ENCODE measurements at regions not wholly inside any gene's neighbourhood (a gene's known extent, or its start where the extent isn't known, plus 50 kb on each side); places are given as distances from the start of the nearest gene placed in this dataset.

- TF ChIP-seq CTCF (IDR thresholded peaks at IDR 0.05) = no peak
- Histone ChIP-seq H3K9me3 (no peaks in the 10 kb centered on the region), H3K36me3 (ENCODE audit: insufficient read depth in 1 of 2, low read depth in 1 of 2) (peaks cover 0 to 3% of the 10 kb centered on the region in 2 donors), H3K4me1 (no peaks in the 10 kb centered on the region), H3K4me3 (no peak overlapping the region), H3K27me3 (ENCODE audit: insufficient read depth in 3 of 3, low read length in 2 of 3) (peaks cover 0 to 3% (median 0%) of the 10 kb centered on the region in 3 donors), H3K27ac (no peak overlapping the region)
- ATAC-seq (no peak), DNase-seq (no peak)
- intact Hi-C loops (cut with DNase I) = no loop called here
Observed at GRCh38 chr1:88186911-88187310, 497.2 kb upstream of the PKN2 start.

DNA sequence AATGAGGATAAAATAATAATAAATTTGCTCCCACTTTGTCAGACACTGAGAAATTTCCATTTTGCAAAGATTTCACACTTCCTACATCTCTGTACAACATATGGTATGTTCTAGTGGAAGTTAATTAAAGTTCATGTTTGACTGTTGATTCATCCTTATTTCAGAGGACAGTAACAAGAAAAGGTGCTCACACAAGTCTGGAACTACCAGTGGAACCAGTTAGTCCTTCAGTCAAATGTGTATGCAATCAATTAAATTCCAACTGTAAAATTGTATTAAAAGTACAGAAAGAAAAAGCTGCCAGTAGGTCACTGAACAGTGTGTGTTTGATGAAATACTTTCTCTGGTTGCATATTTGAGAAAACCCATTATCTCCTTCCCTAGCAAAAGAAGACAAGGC lies 496.0 kb upstream of the PKN2 start:
- no peak overlapping the region for H3K4me3 ChIP-seq
- TF ChIP-seq CTCF (IDR thresholded peaks at IDR 0.05) = no peak
- peaks cover 0 to 3% (median 0%) of the 10 kb centered on the region in 3 donors for H3K27me3 ChIP-seq (ENCODE audit: insufficient read depth in 3 of 3, low read length in 2 of 3)
- intact Hi-C loops (cut with DNase I) = no loop called here
- no peaks in the 10 kb centered on the region for H3K9me3 ChIP-seq
- H3K4me1 ChIP-seq = no peaks in the 10 kb centered on the region
- H3K36me3 ChIP-seq (ENCODE audit: insufficient read depth in 1 of 2, low read depth in 1 of 2) = no peaks in the 10 kb centered on the region
- no peak for ATAC-seq
- DNase-seq = no peak
- H3K27ac ChIP-seq = no peak overlapping the region

DNA sequence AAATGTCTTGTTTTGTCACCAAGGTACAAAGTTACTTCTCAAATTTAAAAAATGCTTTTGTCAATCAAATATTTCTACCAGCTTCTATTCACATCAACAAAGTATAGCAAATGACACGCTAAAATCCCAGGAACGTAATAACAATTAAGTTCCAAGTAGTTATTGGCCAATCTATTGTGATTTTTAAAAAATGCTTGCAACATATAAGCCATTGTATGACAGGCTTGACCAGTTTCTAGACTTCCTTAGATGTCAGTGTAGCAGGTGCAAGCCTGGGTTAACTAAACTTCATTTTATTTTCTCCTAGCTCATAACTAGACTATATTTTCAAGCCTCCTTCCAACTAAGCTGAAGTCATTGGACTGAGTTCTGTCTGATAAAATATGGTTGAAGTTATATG lies 494.5 kb upstream of the PKN2 start:
- H3K4me1 ChIP-seq = no peaks in the 10 kb centered on the region
- 83 to 91% (median 87%) methylated on average over 2 of the region's 2 CpGs for WGBS, 3 donors
- H3K27me3 ChIP-seq (ENCODE audit: insufficient read depth in 3 of 3, low read length in 2 of 3) = peaks cover 0 to 3% (median 0%) of the 10 kb centered on the region in 3 donors
- H3K36me3 ChIP-seq (ENCODE audit: insufficient read depth in 1 of 2, low read depth in 1 of 2) = no peaks in the 10 kb centered on the region
- H3K9me3 ChIP-seq = no peaks in the 10 kb centered on the region
- intact Hi-C loops (cut with DNase I) = no loop called here
- H3K27ac ChIP-seq = no peak overlapping the region
- H3K4me3 ChIP-seq = no peak overlapping the region
- DNase-seq (no peak), ATAC-seq (no peak)
- TF ChIP-seq CTCF (IDR thresholded peaks at IDR 0.05) = no peak

GRCh38 chr1:88191917-88192316 lies 492.2 kb upstream of the PKN2 start:
- WGBS, 3 donors = 88 to 100% (median 93%) methylated on average over 2 of the region's 2 CpGs
- Histone ChIP-seq H3K4me3 (no peak overlapping the region), H3K27me3 (ENCODE audit: insufficient read depth in 3 of 3, low read length in 2 of 3) (peaks cover 0 to 2% (median 0%) of the 10 kb centered on the region in 3 donors), H3K4me1 (no peaks in the 10 kb centered on the region), H3K36me3 (ENCODE audit: insufficient read depth in 1 of 2, low read depth in 1 of 2) (no peaks in the 10 kb centered on the region), H3K27ac (no peak overlapping the region), H3K9me3 (no peaks in the 10 kb centered on the region)
- DNase-seq (no peak), ATAC-seq (no peak)
- intact Hi-C loops (cut with DNase I) = no loop called here
- TF ChIP-seq CTCF (IDR thresholded peaks at IDR 0.05) = no peak

- ATAC-seq (no peak), DNase-seq (no peak)
- Histone ChIP-seq H3K27me3 (ENCODE audit: insufficient read depth in 3 of 3, low read length in 2 of 3) (no peaks in the 10 kb centered on the region), H3K9me3 (no peaks in the 10 kb centered on the region), H3K36me3 (ENCODE audit: insufficient read depth in 1 of 2, low read depth in 1 of 2) (no peaks in the 10 kb centered on the region), H3K4me1 (no peaks in the 10 kb centered on the region), H3K27ac (no peak overlapping the region), H3K4me3 (no peak overlapping the region)
- 95 to 97% (median 96%) methylated on average over 1 of the region's 1 CpG for WGBS, 3 donors
- intact Hi-C loops (cut with DNase I) = no loop called here
- TF ChIP-seq CTCF (IDR thresholded peaks at IDR 0.05) = no peak
Observed at GRCh38 chr1:88194542-88194941, 489.5 kb upstream of the PKN2 start.
